Gastroesophageal sphincter (tissue), 3 donors: ENCODE measurements at regions not wholly inside any gene's neighbourhood (a gene's known extent, or its start where the extent isn't known, plus 50 kb on each side); places are given as distances from the start of the nearest gene placed in this dataset.

Experiments
- CTCF ChIP-seq, 4 experiments: fragments of 200-600 bp in 2 of 4; fragments of 450-650 bp in 2 of 4; sonication (generic) in 1 of 4; IDR thresholded peaks; one replicate each; pipeline ENCODE4 v1.5.1; 2017 to 2019; ENCODE audit warnings: antibody characterized with exemption in 4 of 4, mild to moderate bottlenecking in 2 of 4, moderate library complexity in 2 of 4
- POLR2A ChIP-seq, 2 donors: fragments of 450-650 bp; IDR thresholded peaks; one replicate each; pipeline ENCODE4 v1.6.1; 2017; ENCODE audit warnings: antibody characterized with exemption in 2 of 2, mild to moderate bottlenecking in 2 of 2, moderate library complexity in 1 of 2

- TF ChIP-seq CTCF (IDR thresholded peaks at IDR 0.05) (no peak), POLR2A (IDR thresholded peaks at IDR 0.05) (no peak)
Observed at GRCh38 chr7:17021205-17021604, 139.4 kb upstream of the AGR3 start.
